Stimulated activated naive CD8-positive, alpha-beta T cell treated with anti-CD3 and anti-CD28 coated beads, Interleukin-15, Interleukin-2, amounts not matched to agents 100 ng/mL and 50 ng/mL, for 24 hours (primary cell): ENCODE measurements at regions not wholly inside any gene's neighbourhood (a gene's known extent, or its start where the extent isn't known, plus 50 kb on each side); places are given as distances from the start of the nearest gene placed in this dataset.

Source experiments
- H3K27ac Mint-ChIP-seq: one replicate; pipeline ENCODE4 v1.8.0; 2021; ENCODE audit warnings: mild to moderate bottlenecking, mixed read lengths
- H3K27me3 Mint-ChIP-seq: one replicate; pipeline ENCODE4 v1.8.0; 2021; ENCODE audit warnings: mixed read lengths
- H3K36me3 Mint-ChIP-seq: one replicate; pipeline ENCODE4 v1.8.0; 2021; ENCODE audit warnings: low read depth, mixed read lengths
- H3K4me1 Mint-ChIP-seq: one replicate; pipeline ENCODE4 v1.8.0; 2021; ENCODE audit warnings: low read depth, mixed read lengths
- H3K4me3 Mint-ChIP-seq: one replicate; pipeline ENCODE4 v1.8.0; 2021; ENCODE audit warnings: mild to moderate bottlenecking, mixed read lengths
- H3K9me3 Mint-ChIP-seq: one replicate; pipeline ENCODE4 v1.8.0; 2021; ENCODE audit warnings: mixed read lengths

DNA sequence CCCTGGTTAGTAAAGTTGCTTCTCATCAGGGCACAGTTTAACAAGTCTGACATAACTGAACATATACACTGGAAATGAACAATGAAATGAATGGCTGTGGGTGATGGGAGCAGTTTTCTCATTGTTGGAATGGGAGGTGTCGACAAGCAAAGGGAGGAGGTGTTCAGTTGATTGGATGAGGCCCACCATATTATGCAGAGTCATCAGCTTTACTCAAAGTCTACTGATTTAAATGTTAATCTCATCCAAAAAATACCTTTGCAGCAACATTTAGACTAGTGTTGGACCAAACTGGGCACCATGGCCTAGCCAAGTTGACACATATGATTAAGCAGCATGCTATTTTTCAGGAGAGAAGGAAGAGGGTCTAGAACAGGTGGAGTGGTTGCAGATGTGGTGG, 201.7 kb downstream of the RAMP3 start:
- Mint-ChIP-seq H3K27ac (no peak overlapping the region), H3K4me1 (no peaks in the 10 kb centered on the region), H3K4me3 (no peak overlapping the region), H3K27me3 (peaks cover 8% of the 10 kb centered on the region), H3K36me3 (no peaks in the 10 kb centered on the region), H3K9me3 (no peaks in the 10 kb centered on the region)

DNA sequence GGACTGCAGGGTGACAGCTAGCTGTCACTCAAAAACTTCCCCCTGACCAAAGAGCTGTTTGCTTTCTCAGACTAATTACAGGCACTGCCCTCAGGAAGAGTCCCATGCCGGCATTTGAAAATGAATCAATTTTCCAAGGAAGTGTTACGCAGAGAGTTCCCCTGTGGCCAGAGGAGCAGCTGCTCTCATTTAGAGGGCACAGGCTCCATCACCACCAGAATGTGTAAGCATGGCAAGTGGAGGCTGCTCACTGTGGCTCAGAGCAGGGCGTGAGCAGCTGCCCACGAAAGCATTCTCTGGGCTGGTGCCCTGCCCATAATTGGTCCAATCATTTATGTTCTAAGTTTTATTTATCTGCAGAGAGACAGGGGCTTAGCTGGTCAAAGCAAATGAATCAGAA, 202.2 kb downstream of the RAMP3 start:
- H3K9me3 Mint-ChIP-seq: no peaks in the 10 kb centered on the region
- H3K27ac Mint-ChIP-seq: no peak overlapping the region
- no peak overlapping the region for H3K4me3 Mint-ChIP-seq
- peaks cover 7% of the 10 kb centered on the region for H3K27me3 Mint-ChIP-seq
- no peaks in the 10 kb centered on the region for H3K36me3 Mint-ChIP-seq
- no peaks in the 10 kb centered on the region for H3K4me1 Mint-ChIP-seq

DNA sequence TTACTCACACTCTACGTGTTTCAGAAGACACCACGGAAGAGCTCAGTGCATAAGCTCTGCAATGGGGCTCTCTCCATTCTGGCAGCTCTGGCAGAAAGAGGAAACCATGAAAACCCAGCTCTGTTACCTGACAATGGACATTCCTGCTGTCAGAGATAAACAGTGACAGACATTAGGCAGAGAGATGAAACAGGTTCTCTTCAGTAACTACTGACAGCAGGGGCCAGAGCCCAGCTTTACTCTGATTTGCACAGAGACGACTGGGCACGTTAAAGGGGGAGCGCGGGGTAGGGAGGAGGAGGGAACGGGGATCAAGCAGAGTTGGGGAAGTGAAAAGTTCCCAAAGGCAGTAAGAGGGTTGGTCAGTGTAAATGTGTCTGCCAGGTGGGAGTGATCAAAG, 206.1 kb downstream of the RAMP3 start:
- H3K27me3 Mint-ChIP-seq: peaks cover 7% of the 10 kb centered on the region
- no peak overlapping the region for H3K4me3 Mint-ChIP-seq
- no peaks in the 10 kb centered on the region for H3K9me3 Mint-ChIP-seq
- no peaks in the 10 kb centered on the region for H3K36me3 Mint-ChIP-seq
- no peak overlapping the region for H3K27ac Mint-ChIP-seq
- no peaks in the 10 kb centered on the region for H3K4me1 Mint-ChIP-seq

DNA sequence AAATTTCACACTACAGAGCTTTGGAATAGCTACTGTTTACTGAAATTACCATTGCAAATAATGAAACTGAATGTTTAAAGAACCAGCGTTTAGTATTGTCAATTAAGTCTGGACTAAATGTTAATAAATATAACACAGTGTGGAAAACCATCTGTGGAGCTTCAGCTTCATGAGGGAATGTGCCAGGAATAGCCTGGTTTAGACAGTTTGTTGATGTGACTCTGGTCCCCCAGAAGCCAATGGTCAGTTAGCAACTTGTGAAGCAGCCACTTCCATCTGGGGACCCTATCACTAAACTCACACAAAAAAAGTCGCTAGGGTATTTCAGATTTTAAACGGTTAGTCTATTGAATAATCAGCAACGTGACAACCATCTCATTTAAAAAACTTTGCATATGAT, 207.8 kb downstream of the RAMP3 start:
- H3K9me3 Mint-ChIP-seq: no peaks in the 10 kb centered on the region
- H3K4me1 Mint-ChIP-seq: no peaks in the 10 kb centered on the region
- H3K27ac Mint-ChIP-seq: no peak overlapping the region
- peaks cover 7% of the 10 kb centered on the region for H3K27me3 Mint-ChIP-seq
- H3K36me3 Mint-ChIP-seq: no peaks in the 10 kb centered on the region
- no peak overlapping the region for H3K4me3 Mint-ChIP-seq

DNA sequence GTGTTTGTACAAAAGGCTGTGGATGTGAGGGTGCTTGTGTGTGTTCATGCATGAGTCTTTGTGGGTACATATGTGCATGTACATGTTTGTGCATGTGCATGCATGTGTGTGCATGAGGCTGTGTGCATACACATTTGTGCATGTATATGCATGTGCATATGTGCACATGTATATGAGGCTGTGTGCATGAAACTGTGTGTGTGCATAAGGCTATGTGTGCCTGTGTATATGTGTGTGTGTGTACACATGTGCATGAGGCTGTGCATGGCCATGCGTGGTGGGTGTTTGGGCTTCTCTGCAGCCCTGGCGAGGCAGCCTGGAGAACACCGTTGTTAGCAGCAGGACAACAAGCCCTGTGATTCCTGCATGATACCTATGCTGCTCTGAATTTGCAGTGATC, 207.7 kb upstream of the ADCY1 start:
- Mint-ChIP-seq H3K9me3 (no peaks in the 10 kb centered on the region), H3K36me3 (no peaks in the 10 kb centered on the region), H3K27ac (no peak overlapping the region), H3K4me3 (no peak overlapping the region), H3K4me1 (no peaks in the 10 kb centered on the region), H3K27me3 (peaks cover 16% of the 10 kb centered on the region)

DNA sequence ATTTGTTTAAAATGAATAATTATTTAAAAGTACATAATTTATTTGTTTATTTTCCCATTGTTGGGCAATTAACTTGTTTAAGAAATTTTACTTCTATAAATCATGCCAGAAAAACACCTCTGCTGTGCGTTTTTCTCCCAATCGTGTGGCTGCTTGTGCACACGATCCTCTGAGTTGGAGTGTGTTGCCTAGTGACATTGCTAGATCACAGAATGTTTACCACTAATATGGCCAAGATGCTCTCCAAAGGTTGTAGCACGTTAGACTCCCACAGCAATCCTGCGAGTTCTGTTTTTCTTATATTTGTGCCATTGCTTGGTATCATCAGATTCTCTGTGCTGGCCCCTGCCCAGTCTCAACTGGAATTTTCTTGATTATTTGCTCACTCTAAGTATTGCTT, 207.1 kb upstream of the ADCY1 start:
- no peak overlapping the region for H3K27ac Mint-ChIP-seq
- no peaks in the 10 kb centered on the region for H3K4me1 Mint-ChIP-seq
- no peaks in the 10 kb centered on the region for H3K36me3 Mint-ChIP-seq
- no peaks in the 10 kb centered on the region for H3K9me3 Mint-ChIP-seq
- H3K27me3 Mint-ChIP-seq: peaks cover 19% of the 10 kb centered on the region
- H3K4me3 Mint-ChIP-seq: no peak overlapping the region

DNA sequence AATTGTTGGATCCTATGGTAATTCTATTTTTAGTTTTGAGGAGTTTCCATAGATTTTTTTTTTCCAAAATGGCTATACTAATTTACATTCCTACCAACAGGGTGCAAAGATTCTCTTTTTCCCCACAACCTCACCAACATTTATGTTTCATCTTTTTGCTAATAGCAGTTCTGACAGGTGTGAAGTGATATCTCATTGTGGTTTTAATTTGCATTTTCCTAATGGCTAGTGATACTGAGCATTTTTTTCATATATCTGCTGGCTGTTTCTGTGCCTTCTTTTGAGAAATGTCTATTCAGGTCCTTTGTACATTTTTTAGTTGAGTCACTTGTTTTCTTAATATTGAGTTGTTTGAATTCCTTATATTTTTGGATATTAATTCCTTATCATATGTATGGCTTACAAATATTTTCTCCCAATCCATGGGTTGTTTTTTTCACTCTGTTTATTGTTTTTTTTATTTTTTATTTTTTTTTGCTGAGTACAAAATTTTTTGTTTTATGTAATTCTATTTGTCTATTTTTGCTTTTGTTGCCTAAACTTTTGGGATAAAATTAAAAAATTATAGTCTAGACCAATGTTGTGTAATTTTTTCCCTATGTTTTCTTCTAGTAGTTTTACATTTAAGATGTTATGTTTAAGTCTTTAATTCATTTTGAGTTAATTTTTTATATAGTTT, 205.9 kb upstream of the ADCY1 start:
- Mint-ChIP-seq H3K9me3 (no peaks in the 10 kb centered on the region), H3K4me3 (no peak overlapping the region), H3K4me1 (no peaks in the 10 kb centered on the region), H3K36me3 (no peaks in the 10 kb centered on the region), H3K27ac (no peak overlapping the region), H3K27me3 (peaks cover 14% of the 10 kb centered on the region)

DNA sequence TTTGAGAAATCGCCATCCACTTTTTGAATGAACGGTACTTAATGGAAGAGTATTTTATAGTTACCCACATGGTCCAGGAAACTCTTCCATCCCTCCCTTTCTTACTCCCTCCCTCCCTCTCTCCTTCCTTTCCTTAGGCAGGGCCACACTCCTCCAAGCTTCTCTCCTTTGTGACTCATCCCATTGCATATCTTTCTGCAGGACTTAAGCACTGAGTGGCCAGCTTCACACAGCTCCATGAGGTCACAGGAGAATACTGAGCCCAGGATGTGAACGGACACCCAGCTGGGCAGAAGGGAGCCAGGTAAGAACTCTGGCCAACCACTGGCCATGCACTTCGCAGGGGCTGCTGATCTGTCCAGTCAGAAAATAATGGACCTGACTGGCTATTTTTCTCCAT, 189.7 kb upstream of the ADCY1 start:
- Mint-ChIP-seq H3K36me3 (no peaks in the 10 kb centered on the region), H3K9me3 (no peaks in the 10 kb centered on the region), H3K27ac (no peak overlapping the region), H3K4me3 (no peak overlapping the region), H3K4me1 (no peaks in the 10 kb centered on the region), H3K27me3 (peaks cover 5% of the 10 kb centered on the region)

DNA sequence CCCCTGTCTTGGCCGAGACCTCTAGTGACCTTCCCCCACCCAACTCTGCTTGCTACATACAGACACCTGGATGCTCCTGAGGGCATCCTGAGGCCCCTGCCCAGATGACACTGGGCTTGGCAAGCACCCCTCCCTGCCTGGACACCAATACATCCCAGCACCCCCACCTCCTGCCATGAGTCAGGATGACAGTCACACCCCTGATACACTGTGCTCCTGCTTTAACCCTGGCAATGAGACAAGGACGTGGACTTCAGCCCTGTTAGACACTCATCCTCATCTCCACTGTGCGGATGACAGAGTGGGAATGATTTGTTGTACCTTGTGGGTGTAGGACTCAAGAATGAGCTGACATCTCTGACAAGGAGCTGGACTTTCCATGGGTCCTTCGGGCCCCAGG, 186.3 kb upstream of the ADCY1 start:
- Mint-ChIP-seq H3K9me3 (no peaks in the 10 kb centered on the region), H3K27me3 (peaks cover 5% of the 10 kb centered on the region), H3K4me1 (no peaks in the 10 kb centered on the region), H3K4me3 (no peak overlapping the region), H3K36me3 (no peaks in the 10 kb centered on the region), H3K27ac (no peak overlapping the region)

DNA sequence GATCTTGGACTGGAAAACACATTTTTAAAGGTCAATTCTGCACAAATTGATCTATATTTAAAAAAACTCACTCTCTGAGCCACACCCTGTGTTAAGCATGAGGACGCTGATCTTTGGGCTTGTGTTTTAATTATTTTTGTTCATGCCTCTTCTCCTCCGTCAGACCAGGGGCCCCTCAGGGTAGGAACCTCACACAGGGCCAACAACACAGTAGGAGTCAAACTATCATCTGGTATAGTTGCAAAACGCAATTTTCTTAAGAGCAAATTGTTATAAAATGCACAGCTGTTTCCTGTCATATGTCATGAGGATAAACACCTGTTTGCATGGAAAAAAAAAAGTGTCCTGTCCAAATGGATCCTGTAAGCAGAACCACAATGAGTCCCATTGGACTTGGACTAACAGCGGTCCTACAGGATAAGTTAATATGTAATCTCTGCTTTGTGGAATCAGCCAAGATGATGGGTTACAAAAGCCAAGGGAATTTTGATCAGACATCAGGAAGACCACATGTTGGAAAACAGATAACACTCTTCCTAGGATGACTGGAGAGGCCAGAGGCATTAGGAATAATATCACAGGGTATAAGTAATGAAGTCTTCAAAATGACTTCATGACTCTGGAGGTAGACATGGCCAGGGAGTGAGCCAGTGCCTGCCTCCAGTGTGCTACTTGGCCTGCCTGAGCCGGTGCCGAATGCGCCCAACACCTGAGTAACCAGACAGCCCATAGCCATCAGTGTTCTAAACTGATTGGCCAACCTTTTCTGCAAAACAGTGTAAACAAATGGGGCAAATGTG, 184.9 kb upstream of the ADCY1 start:
- H3K27me3 Mint-ChIP-seq: no peaks in the 10 kb centered on the region
- no peaks in the 10 kb centered on the region for H3K36me3 Mint-ChIP-seq
- no peaks in the 10 kb centered on the region for H3K4me1 Mint-ChIP-seq
- no peak overlapping the region for H3K4me3 Mint-ChIP-seq
- no peak overlapping the region for H3K27ac Mint-ChIP-seq
- H3K9me3 Mint-ChIP-seq: no peaks in the 10 kb centered on the region

DNA sequence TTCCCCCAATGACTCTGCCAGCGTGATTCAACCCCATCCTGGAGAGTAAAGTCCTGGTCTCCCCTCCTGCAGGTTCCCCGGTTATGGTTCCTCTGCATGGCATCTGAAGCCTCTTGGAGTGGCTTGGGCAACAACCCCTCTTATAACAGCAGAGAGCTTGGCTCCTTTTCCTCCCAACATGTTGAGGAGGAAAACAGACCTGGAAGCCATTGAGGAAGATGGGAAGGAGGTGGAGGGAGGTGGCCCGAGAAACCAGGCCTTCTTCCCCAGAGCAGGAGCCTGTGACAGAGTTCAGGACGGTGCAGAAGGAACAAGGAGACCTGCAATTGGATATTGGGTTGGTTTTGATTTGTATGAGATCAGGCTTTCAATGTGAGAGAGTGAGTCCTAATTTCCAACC, 184.0 kb upstream of the ADCY1 start:
- H3K27me3 Mint-ChIP-seq: no peaks in the 10 kb centered on the region
- no peak overlapping the region for H3K4me3 Mint-ChIP-seq
- H3K4me1 Mint-ChIP-seq: no peaks in the 10 kb centered on the region
- H3K36me3 Mint-ChIP-seq: no peaks in the 10 kb centered on the region
- no peak overlapping the region for H3K27ac Mint-ChIP-seq
- no peaks in the 10 kb centered on the region for H3K9me3 Mint-ChIP-seq

DNA sequence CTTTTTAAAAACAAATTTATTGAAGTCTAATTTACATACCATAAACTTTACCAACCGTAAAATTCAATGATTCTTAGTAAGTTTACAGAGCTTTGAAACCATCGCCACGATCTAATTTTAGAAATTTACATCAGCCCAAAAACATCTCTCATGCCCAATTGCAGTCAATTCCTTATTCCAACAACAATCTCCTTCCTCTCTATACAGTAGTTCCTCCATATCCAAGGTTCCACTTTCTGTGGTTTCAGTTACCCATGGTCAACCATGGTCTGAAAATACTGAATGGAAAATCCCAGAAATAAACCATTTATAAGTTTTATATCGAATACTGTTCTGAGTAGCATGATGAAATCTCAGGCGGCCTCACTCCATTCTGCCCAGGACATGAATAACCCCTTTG, 183.4 kb upstream of the ADCY1 start:
- no peaks in the 10 kb centered on the region for H3K36me3 Mint-ChIP-seq
- H3K4me3 Mint-ChIP-seq: no peak overlapping the region
- no peak overlapping the region for H3K27ac Mint-ChIP-seq
- H3K27me3 Mint-ChIP-seq: no peaks in the 10 kb centered on the region
- H3K4me1 Mint-ChIP-seq: no peaks in the 10 kb centered on the region
- no peaks in the 10 kb centered on the region for H3K9me3 Mint-ChIP-seq

DNA sequence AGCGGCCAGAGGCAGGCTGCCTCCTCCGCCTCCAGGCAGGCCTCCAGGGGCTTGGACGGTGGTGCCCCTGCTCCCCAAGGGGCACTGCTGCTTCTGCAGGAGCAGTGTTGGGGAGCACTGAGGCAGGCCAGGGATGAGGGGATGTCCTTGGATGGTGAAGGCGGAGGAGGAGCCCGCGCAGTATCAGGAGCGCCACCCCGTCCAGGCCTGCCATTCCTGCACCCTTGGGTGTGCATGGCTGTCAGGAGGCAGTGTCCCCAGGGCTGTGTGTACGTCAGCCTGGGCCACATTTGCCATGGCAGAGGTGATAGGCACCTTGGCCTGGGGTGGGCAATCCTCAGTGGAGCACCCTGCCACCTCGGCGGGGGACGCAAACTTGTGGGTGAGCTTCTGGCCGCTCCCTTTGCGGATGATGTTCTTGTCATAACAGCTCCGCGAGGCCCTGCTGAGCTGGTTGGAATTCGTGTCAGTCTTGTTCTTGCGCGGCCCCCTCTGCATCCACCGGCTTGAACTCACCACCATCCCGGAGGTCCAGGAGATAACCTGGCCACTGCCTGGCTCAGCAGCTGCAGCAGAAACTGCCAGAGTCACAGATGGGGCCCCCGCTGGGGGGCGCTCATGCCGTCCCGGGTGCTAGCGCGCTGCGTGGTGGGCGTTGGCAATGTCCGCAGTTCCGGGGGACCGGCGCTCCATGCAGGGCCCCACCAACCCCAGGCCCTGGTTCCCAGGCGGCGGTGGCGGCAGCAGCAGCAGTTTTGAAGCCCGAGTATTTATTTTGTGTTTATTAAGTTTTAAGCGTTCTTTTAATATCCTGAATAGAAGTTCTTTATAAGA, 182.3 kb upstream of the ADCY1 start:
- H3K9me3 Mint-ChIP-seq: peaks cover 7% of the 10 kb centered on the region
- no peaks in the 10 kb centered on the region for H3K4me1 Mint-ChIP-seq
- no peak overlapping the region for H3K4me3 Mint-ChIP-seq
- H3K36me3 Mint-ChIP-seq: no peaks in the 10 kb centered on the region
- no peak overlapping the region for H3K27ac Mint-ChIP-seq
- no peaks in the 10 kb centered on the region for H3K27me3 Mint-ChIP-seq

DNA sequence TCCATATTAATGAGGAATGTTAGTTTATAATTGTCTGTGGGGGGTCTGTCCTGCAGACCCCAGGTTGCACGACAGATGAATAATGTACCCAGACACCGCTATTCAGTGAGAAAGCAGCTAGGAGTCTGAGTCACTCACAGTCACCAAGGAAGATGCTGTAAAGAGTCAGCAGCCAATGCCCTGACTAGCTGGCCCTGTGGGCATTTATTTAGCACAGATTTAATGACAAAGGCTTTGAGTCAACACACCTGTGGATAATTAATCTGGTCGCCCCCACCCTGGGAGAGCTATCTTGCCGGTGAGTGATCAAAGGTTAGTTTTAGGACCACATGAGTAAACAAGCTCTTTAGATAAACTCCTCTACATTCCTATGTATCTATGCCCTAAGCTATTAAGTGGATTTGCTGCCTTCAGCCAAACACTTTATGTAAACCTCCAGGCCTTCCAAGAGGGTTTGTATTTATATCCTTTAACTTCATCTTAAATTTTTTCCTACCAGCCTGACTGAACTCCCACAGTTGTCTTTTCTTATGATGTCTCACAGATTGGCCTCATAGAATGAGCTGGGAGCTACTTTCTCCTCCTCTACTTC, 180.0 kb upstream of the ADCY1 start:
- Mint-ChIP-seq H3K9me3 (peaks cover 7% of the 10 kb centered on the region), H3K27me3 (no peaks in the 10 kb centered on the region), H3K4me1 (no peaks in the 10 kb centered on the region), H3K4me3 (no peak overlapping the region), H3K27ac (no peak overlapping the region), H3K36me3 (no peaks in the 10 kb centered on the region)

DNA sequence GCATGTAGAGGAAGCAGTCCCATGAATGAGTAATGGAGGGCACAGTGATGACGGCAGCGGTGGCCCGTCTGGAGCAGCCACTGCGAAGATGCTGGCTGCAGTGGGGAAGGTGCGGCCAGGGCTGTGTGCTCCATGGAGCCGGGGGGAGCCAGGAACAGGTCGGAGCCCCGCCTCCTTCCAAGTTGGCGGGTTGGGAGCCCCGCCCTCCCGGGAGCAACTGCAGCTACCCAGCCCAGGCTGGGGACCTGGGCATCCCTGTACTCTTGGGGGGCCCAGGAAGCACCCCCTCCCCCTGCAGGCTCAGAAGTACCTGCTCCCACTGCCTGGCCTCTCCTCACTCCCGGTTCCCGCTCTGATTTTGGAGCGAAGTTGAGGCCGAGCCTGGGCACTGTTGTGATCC, 175.1 kb upstream of the ADCY1 start:
- Mint-ChIP-seq H3K4me1 (peaks cover 8% of the 10 kb centered on the region), H3K4me3 (no peak overlapping the region), H3K27ac (no peak overlapping the region), H3K36me3 (no peaks in the 10 kb centered on the region), H3K27me3 (no peaks in the 10 kb centered on the region), H3K9me3 (peaks cover 12% of the 10 kb centered on the region)
